Esophagus muscularis mucosa (tissue), 4 donors: ENCODE measurements at regions not wholly inside any gene's neighbourhood (a gene's known extent, or its start where the extent isn't known, plus 50 kb on each side); places are given as distances from the start of the nearest gene placed in this dataset.

Experiments
- CTCF ChIP-seq, 3 experiments: fragments of 200-600 bp in 2 of 3; fragments of 450-650 bp in 1 of 3; sonication (generic) in 2 of 3; IDR thresholded peaks; one replicate each; pipeline ENCODE4 v1.5.1; 2017 to 2019; ENCODE audit warnings: antibody characterized with exemption in 3 of 3, mild to moderate bottlenecking in 2 of 3, moderate library complexity in 1 of 3
- EP300 ChIP-seq: sonication (generic); formaldehyde crosslinking; IDR thresholded peaks from one replicate; pipeline ENCODE4 v1.6.1; 2017; ENCODE audit warnings: antibody characterized with exemption
- POLR2A ChIP-seq: fragments of 450-650 bp; IDR thresholded peaks from one replicate; pipeline ENCODE4 v1.6.1; 2017; ENCODE audit warnings: antibody characterized with exemption, moderate library complexity, mild to moderate bottlenecking, low read depth

- TF ChIP-seq CTCF (IDR thresholded peaks at IDR 0.05) (no peak), EP300 (no peak), POLR2A (no peak)
Observed at GRCh38 chr22:48055827-48056226, 1293.4 kb downstream of the TBC1D22A start.
